OCI-LY3 (cell line): ENCODE measurements at regions not wholly inside any gene's neighbourhood (a gene's known extent, or its start where the extent isn't known, plus 50 kb on each side); places are given as distances from the start of the nearest gene placed in this dataset.

Experiments
- EZH2phosphoT487 ChIP-seq: fragments of 200-600 bp; shearing (Covaris generic); IDR thresholded peaks from 2 replicates; pipeline ENCODE4 v1.6.1; 2018; ENCODE audit warnings: antibody characterized with exemption, mixed run types, low read depth
- TF ChIP-seq, protein P1 (sequence below): fragments of 200-600, 300-600 bp; sonication (generic); IDR thresholded peaks from 2 replicates; pipeline ENCODE4 v1.5.1; 2014; ENCODE audit warnings: antibody characterized with exemption, low read length, low read depth

DNA sequence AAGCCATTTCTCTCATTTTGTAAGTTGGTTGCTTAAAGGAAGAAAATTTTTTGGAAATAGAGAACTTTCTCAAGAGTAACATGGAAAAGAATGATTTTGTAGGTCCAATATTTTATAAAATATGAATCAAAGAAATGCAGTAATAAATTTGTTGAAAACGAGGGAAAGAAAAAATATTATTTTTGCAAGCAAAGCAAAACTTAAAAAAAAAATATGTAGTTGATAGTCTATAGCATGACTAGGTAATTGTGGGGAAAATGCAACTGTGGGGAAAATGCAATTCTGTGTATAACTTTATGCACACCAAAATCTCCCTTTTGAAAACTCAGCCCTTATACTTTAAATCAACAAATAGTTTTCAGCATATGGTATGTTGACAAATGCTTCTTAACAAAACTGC is 604.0 kb upstream of the AGTR1 start:
- TF ChIP-seq, protein P1, sequence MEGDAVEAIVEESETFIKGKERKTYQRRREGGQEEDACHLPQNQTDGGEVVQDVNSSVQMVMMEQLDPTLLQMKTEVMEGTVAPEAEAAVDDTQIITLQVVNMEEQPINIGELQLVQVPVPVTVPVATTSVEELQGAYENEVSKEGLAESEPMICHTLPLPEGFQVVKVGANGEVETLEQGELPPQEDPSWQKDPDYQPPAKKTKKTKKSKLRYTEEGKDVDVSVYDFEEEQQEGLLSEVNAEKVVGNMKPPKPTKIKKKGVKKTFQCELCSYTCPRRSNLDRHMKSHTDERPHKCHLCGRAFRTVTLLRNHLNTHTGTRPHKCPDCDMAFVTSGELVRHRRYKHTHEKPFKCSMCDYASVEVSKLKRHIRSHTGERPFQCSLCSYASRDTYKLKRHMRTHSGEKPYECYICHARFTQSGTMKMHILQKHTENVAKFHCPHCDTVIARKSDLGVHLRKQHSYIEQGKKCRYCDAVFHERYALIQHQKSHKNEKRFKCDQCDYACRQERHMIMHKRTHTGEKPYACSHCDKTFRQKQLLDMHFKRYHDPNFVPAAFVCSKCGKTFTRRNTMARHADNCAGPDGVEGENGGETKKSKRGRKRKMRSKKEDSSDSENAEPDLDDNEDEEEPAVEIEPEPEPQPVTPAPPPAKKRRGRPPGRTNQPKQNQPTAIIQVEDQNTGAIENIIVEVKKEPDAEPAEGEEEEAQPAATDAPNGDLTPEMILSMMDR: no peak
- no peak for TF ChIP-seq EZH2phosphoT487
